CD4-positive, alpha-beta memory T cell (primary cell): ENCODE measurements at regions not wholly inside any gene's neighbourhood (a gene's known extent, or its start where the extent isn't known, plus 50 kb on each side); places are given as distances from the start of the nearest gene placed in this dataset.

Experiments used
- CTCF ChIA-PET: fragments of 350-600 bp; sonication (Branson Sonifier 250); formaldehyde crosslinking; loops from one replicate; lab custom pipeline; 2021; ENCODE audit warnings: inconsistent platforms; ENCODE audit not compliant: partially characterized antibody; lab: Charles Lee
- POLR2A ChIA-PET: fragments of 350-600 bp; sonication (Branson Sonifier 250); formaldehyde crosslinking; loops from one replicate; lab custom pipeline; 2021; ENCODE audit not compliant: partially characterized antibody; lab: Charles Lee
- DNase-seq, 5 donors: peaks; one replicate each; pipeline versions ENCODE4 v3.0.0 to v3.0.0-alpha.2; 2020 to 2022; ENCODE audit warnings: mixed read lengths in 1 of 5
- H3K27ac ChIP-seq: one replicate; pipeline ENCODE4 v1.7.0; 2013; ENCODE audit warnings: low read depth, low read length
- H3K27me3 ChIP-seq: 2 replicates; pipeline ENCODE4 v1.7.0; 2013; ENCODE audit warnings: mild to moderate bottlenecking, low read length, moderate library complexity; ENCODE audit not compliant: insufficient read depth
- H3K36me3 ChIP-seq: 2 replicates; pipeline ENCODE4 v1.7.0; 2013; ENCODE audit warnings: mild to moderate bottlenecking, low read length, moderate library complexity; ENCODE audit not compliant: insufficient read depth
- H3K4me1 ChIP-seq: 2 replicates; pipeline ENCODE4 v1.7.0; 2013; ENCODE audit warnings: mild to moderate bottlenecking, low read length, moderate library complexity; ENCODE audit not compliant: insufficient read depth
- H3K4me3 ChIP-seq, 2 donors: one replicate each; pipeline ENCODE4 v1.7.0; 2013; ENCODE audit warnings: low read length in 2 of 2, mild to moderate bottlenecking in 1 of 2
- H3K9me3 ChIP-seq, 2 donors: one replicate each; pipeline ENCODE4 v1.7.0; 2013; ENCODE audit warnings: low read length in 2 of 2, control low read depth in 1 of 2; ENCODE audit not compliant: control insufficient read depth in 1 of 2
- H3K27ac Mint-ChIP-seq, 7 donors: one replicate each; pipeline ENCODE4 v1.8.0; 2020 to 2021; ENCODE audit warnings: mixed read lengths in 7 of 7, mild to moderate bottlenecking in 6 of 7, inconsistent platforms in 3 of 7, moderate library complexity in 3 of 7
- H3K27me3 Mint-ChIP-seq, 2 donors: one replicate each; pipeline ENCODE4 v1.8.0; 2020 to 2021; ENCODE audit warnings: mixed read lengths in 2 of 2
- H3K36me3 Mint-ChIP-seq, 2 donors: one replicate each; pipeline ENCODE4 v1.8.0; 2020 to 2021; ENCODE audit warnings: mixed read lengths in 2 of 2, inconsistent platforms in 1 of 2, mild to moderate bottlenecking in 1 of 2
- H3K4me1 Mint-ChIP-seq, 4 donors: one replicate each; pipeline ENCODE4 v1.8.0; 2020 to 2021; ENCODE audit warnings: mixed read lengths in 4 of 4, mild to moderate bottlenecking in 1 of 4
- H3K4me3 Mint-ChIP-seq, 8 donors: one replicate each; pipeline ENCODE4 v1.8.0; 2020 to 2021; ENCODE audit warnings: mixed read lengths in 8 of 8, mild to moderate bottlenecking in 7 of 8, moderate library complexity in 6 of 8, inconsistent platforms in 3 of 8
- H3K9me3 Mint-ChIP-seq, 8 donors: one replicate each; pipeline ENCODE4 v1.8.0; 2020 to 2021; ENCODE audit warnings: mixed read lengths in 8 of 8, mild to moderate bottlenecking in 5 of 8, inconsistent platforms in 3 of 8, moderate library complexity in 1 of 8
- intact Hi-C: fragments of 100-400 bp; cut with micrococcal nuclease; formaldehyde crosslinking; loops from one replicate; pipeline ENCODE4 v1.15.1; 2023

- Histone ChIP-seq H3K4me1 (no peaks in the 10 kb centered on the region), H3K4me3 (no peak overlapping the region), H3K9me3 (no peaks in the 10 kb centered on the region), H3K27ac (no peak overlapping the region), H3K36me3 (no peaks in the 10 kb centered on the region), H3K27me3 (no peaks in the 10 kb centered on the region)
- no peak overlapping the region for H3K4me3 Mint-ChIP-seq
- ChIA-PET CTCF (interaction anchor here (1.1 kb wide), 1 partner anchor 45 kb away, joined by 3 read pairs; no protein-coding TSS in a partner anchor), POLR2A (no interaction called here)
- no peak for DNase-seq
- H3K4me1 Mint-ChIP-seq = peaks cover 12 to 17% (median 15%) of the 10 kb centered on the region in 4 donors
- H3K27ac Mint-ChIP-seq = no peak overlapping the region
- H3K27me3 Mint-ChIP-seq = peaks cover 0 to under 1% of the 10 kb centered on the region in 2 donors
- intact Hi-C loops = no loop called here
- no peaks in the 10 kb centered on the region for H3K36me3 Mint-ChIP-seq
- no peaks in the 10 kb centered on the region for H3K9me3 Mint-ChIP-seq
These were observed 53.4 kb upstream of the C3orf80 start for GRCh38 chr3:160171813-160172212.

DNA sequence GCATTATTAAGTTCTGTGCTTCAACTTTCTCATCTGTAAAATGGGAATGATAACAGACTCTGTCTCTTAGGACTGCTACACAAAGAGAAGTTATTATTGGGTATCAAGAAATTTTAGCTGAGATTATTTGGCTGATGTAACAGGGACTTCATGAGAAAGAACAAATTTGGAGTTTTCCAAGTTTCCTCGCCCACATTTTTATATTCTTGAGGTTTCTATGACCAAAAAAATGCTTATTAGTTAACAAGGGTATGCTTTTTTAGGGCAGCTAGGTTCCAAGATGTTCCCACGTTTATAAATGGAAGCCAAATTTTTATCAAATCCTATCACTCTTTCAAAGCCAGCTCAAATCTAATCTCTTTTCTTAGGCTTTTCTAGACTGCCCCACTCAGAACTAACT lies 50.6 kb upstream of the C3orf80 start:
- Histone ChIP-seq H3K27ac (no peak overlapping the region), H3K27me3 (no peaks in the 10 kb centered on the region), H3K4me1 (no peaks in the 10 kb centered on the region), H3K36me3 (no peaks in the 10 kb centered on the region), H3K4me3 (no peak overlapping the region), H3K9me3 (no peaks in the 10 kb centered on the region)
- H3K4me3 Mint-ChIP-seq = no peak overlapping the region
- intact Hi-C loops = no loop called here
- peaks cover 12 to 17% (median 14%) of the 10 kb centered on the region in 4 donors for H3K4me1 Mint-ChIP-seq
- ChIA-PET POLR2A (no interaction called here), CTCF (no interaction called here)
- peaks cover 0 to 6% (median 1%) of the 10 kb centered on the region in 8 donors for H3K9me3 Mint-ChIP-seq
- no peak for DNase-seq
- H3K27me3 Mint-ChIP-seq = peaks cover 0 to 6% of the 10 kb centered on the region in 2 donors
- no peak overlapping the region for H3K27ac Mint-ChIP-seq
- H3K36me3 Mint-ChIP-seq = no peaks in the 10 kb centered on the region
